ENCODE measurements at regions not wholly inside any gene's neighbourhood (a gene's known extent, or its start where the extent isn't known, plus 50 kb on each side); places are given as distances from the start of the nearest gene placed in this dataset.

DNA sequence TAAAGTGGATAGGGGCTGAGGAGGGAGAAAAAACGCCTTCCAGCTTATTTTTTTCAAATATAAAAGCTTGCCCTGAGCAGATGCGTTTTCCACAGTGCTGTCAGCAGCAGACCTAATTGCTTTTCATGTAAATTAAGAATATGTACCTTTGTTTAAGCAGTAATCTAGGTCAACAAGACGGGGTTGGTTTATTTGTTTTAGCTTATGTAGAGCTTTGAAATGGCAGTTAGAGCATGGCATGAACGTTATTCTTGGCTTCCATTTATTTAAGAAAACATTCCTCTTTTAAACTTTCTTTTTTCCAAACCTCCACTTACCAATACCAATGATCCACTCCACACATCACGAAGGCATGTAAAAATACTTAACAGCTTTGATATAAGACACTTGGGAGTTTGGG, 220.3 kb upstream of the TENM3 start:
- DNase-seq (ENCODE audit: low spot score), result no peak

DNA sequence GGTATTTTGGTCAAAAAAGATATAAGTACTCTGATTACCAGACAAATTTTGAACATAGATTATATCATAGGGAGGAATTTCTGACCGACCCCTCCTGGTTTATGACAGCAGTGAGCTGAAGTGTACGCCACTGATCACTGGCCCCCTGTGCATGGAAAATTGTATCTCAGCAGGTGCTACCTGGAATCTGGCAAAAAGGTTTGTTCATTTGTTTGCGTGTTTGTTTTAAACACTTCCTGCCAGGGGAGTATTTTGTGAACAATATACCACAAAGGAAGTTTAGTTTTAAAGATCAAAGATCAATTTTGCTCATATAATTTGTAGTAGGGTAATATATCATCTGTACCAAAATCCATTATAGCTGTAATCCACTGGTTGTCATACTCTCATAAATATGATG, 219.7 kb upstream of the TENM3 start:
- no peak for DNase-seq (ENCODE audit: low spot score)

GRCh38 chr4:182042945-182043344, 200.3 kb upstream of the TENM3 start:
- DNase-seq (ENCODE audit: low spot score), result no peak

- DNase-seq (ENCODE audit: low spot score), result no peak
Measured at GRCh38 chr4:182048871-182049270, 194.3 kb upstream of the TENM3 start.

- DNase-seq (ENCODE audit: low spot score), result no peak
Measured at GRCh38 chr4:182056866-182057265, 186.3 kb upstream of the TENM3 start.

DNA sequence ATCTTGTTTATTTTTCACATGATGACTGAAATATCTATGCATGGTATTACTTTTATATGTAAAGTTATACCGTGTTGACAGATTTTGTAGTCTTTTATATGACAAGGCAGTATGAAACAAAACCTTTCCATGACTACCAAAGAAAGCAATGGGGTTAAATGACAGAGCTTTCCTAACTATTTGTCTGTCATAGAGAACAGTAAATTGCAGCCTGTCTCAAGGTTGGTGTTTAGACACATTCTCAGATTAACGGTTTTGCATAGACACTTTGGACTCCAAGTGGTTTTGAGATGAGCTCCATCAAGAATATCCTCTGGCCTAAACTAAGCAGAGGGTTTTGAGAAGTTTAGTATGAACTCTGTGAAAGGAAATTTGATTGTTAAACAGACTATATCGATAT, 180.7 kb upstream of the TENM3 start:
- DNase-seq (ENCODE audit: low spot score), result no peak

GRCh38 chr4:182062936-182063335, 180.3 kb upstream of the TENM3 start:
- DNase-seq (ENCODE audit: low spot score), result peak; percentile 57

DNA sequence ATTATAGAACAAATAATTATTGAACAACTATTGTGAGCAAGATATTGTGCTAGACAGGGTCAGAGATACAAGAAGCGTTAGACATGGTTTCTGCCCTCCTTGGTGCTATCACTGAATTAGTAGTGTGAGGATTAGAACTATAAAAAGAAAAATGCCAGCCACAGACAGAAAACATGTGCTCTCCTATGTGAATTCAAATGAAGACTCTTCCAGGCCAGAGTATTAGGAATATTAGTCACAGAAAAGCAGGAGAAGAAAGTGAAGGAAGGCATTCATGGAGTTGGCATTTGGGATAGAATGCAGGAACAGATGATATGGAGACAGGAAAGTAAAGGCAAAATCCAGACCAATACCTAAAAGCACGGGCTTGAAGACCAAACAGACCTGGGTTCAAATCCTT, 179.6 kb upstream of the TENM3 start:
- no peak for DNase-seq (ENCODE audit: low spot score)

DNA sequence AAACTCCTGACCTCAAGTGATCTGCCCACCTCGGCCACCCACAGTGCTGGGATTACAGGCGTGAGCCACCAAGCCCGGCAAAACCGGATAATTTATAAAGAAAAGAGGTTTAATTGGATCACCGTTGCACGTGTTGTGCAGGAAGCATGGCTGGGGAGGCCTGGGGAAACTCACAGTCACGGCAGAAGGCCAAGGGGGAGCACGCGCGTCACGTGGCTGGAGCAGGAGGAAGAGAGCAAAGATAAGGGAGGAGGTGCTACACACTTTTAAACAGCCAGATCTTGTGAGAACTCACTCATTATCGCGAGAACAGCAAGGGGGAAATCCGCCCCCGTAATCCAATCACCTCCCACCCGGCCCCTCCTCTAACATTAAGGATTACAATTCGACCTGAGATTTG, 177.9 kb upstream of the TENM3 start:
- no peak for DNase-seq (ENCODE audit: low spot score)

- no peak for DNase-seq (ENCODE audit: low spot score)
Measured at GRCh38 chr4:182066037-182066436, 177.2 kb upstream of the TENM3 start.

- no peak for DNase-seq (ENCODE audit: low spot score)
Measured at GRCh38 chr4:182067828-182068227, 175.4 kb upstream of the TENM3 start.

DNA sequence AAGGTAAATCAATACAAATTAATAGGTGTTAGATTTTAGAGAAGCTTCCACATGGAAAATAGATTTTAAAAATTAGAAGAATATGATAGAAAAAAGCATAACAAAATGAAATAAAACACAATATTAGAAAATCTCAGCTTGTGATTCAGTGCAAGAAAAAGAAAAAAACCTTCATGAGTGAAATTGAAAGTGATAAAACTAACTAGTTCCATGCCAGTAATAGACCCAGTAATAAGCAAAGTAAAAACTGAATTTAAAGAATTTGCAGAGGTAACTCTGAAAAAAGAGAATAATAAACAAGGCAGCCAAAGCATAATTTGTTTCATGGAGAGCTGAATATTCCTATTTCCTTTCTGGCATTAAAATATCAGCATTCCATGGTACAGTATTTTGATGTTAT, 174.3 kb upstream of the TENM3 start:
- DNase-seq (ENCODE audit: low spot score), result no peak

GRCh38 chr4:182073278-182073677, 169.9 kb upstream of the TENM3 start:
- no peak for DNase-seq (ENCODE audit: low spot score)

DNA sequence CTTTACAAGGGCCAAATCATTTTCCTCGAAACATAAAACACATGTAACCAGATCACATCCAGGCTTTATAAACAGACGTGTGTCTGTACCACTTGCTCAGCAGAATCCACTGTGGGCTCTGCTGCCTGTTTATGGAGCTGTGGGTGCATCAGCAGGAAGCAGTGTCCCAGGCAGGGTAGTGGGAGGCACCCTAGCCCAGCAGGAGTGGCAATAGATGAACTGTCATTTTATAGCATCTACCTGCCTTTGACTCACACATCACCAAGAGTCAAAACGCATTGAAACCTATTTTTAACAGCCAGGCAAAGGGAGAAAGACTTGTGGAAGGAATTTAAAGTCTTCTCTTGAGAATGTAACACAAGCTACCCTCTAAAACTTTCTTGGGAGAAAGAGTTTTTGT, 169.1 kb upstream of the TENM3 start:
- no peak for DNase-seq (ENCODE audit: low spot score)

DNA sequence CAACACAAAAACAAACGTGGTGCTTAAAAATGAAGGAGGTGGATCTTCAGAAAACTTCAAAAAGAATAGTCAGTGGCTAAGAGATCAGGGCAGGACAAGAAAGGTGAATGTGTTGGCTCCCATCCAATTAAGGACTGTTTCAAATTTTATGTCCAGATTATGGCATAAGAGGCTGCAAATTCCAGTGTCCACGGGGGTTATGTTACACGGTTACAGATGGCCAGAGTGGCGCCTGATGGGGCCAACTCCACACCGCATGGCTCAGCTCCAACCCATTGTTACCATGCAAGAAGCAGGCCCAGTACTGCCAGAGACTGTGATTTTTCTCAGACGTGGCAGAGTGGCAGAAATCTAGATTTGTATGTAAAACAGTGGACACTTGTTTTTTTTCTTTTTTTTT, 168.4 kb upstream of the TENM3 start:
- no peak for DNase-seq (ENCODE audit: low spot score)

DNA sequence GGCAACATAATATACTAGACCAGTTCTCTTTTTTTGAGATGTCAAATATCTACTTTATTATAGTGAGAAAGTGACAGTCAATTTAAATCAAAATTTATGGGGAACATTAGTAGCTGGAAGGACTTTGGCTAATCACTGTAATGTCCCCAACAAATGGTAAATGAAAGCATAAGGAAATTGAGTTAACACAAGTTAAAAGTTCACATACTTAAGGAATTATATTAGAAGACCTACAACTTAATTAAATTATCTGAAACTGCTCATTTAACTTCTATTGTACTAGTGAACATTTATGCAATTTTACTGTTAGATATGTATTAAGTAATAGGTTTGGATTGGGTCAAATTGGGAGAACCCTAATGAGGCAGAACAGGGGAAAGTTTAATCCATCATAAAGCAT, 160.3 kb upstream of the TENM3 start:
- no peak for DNase-seq (ENCODE audit: low spot score)

DNA sequence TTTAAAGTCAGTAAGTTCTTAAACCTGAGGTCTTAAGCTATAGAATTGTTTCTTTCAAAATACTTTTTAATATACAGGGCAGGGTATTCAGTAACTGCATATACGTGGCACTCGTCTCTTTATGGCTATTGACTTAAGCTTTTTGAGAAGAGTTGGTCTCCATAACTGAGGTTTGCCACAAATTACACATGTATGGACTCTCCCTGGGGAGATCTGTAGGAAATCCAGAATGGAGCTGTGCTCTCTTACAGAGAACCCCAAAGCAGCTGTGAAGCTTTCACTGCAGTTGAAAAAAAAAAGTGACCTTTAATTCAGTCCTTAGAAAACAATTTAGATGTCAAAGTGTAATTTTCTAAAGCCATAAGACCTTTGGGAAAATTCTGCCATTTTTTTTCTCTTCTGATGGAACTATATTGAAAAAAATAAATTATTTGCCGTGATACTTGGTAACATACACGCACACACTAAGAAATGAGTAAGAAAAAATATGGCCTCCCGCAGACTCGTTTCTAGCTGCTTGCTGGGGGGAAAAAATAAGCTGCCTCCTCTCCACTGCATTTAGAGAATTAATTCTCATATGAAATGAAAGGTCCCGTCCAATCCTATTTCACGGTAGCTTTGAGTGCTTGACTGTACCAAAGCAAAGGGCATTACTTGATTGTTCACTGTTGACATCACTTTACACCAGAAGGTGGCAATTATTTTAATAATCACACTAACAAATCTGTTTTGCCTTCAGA, 159.4 kb upstream of the TENM3 start:
- no peak for DNase-seq (ENCODE audit: low spot score)

DNA sequence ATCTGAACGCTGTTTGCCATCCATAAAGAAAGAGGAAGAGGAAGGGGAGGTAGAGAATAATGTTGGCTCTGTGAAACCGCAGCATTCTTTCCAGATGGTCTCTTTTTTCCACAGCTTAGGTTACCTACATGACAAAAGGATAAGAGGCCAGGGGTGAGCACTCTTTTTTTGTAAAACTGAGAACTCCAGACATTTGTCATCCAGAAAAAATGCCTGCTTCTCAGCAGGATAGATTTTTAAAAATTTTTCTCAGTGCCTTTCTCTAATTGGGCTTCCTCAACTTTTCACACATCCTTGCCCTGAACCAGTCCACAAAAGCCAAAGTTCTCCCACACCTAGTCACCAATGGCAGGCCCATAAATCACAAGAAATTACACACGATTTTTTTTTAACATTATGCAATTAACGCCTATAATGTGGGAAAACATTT, 158.1 kb upstream of the TENM3 start:
- peak; percentile 25 for DNase-seq (ENCODE audit: low spot score)

GRCh38 chr4:182089326-182089725, 153.9 kb upstream of the TENM3 start:
- no peak for DNase-seq (ENCODE audit: low spot score)

DNA sequence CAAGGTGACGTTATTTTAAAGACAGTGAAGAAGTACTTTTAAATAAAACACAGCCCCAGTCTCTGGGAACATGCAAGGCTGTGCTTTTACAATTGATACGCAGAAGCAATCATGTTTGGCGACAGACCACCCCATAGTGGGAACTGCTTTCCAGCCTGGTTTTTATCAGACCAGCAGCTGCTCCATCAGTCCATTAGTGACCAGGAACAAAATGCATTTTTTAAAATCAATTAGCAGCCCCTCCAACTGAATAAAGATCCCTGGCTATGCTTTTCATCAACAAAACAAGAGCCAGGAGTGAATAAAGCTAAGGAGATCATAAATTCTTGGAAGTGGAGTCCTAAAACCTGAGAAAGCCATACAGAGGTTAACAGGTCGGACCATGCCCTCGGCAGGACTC, 153.0 kb upstream of the TENM3 start:
- DNase-seq (ENCODE audit: low spot score), result no peak

DNA sequence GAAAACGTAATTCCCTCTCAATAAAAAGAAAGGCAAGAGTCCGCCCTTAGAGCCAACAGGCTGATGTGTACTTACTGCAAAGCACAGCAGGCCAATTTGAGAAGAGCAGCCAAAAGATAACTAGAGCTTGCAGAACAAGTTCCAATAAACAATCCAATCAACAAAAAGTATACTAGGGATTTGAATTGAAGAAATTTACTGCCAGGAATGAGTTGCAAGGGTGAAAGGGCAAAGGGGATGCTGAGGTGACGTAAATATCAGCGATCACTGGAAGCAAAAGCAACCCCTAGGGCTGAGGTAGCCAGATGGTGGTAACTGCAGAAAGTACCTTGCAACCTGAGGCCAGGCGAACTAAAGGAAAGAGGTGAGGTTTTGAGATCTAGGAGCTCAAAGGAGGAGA, 152.1 kb upstream of the TENM3 start:
- DNase-seq (ENCODE audit: low spot score), result no peak

DNA sequence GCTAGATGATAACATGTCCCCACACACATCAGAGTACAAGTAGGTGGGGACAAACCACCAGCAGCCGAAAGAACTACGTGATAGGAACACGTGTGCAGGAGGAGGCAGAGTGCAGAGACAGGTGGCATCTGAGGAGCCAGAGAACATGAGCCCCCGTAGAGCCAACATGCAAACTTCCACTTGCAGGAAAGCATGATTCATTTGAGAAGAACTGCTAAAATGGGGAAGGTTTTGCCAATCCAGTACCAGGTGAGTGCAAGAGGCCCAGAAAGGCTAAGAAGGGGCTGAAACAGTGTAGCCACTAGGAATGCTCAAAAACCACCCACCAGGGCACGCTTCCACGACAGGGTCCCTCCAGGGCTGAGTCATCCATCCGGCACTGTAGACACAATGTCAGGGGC, 149.8 kb upstream of the TENM3 start:
- no peak for DNase-seq (ENCODE audit: low spot score)

DNA sequence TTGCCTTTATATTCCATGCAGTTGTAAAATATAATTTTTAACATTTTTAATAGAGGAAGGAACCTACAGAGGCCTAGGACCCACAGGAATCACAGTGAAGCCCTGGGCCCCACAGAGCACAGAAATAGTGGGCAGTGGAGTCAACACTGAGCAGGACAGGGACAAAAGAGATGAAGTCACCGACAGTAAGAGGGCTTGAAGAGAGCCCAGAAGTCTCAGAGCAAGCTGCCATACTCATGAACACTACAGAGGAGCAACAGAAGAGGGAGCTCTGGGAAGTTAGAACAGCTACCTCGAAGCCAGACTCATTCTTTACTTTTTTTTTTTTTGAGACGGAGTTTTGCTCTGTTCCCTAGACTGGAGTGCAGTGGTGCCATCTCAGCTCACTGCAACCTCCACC, 149.3 kb upstream of the TENM3 start:
- DNase-seq (ENCODE audit: low spot score), result no peak

DNA sequence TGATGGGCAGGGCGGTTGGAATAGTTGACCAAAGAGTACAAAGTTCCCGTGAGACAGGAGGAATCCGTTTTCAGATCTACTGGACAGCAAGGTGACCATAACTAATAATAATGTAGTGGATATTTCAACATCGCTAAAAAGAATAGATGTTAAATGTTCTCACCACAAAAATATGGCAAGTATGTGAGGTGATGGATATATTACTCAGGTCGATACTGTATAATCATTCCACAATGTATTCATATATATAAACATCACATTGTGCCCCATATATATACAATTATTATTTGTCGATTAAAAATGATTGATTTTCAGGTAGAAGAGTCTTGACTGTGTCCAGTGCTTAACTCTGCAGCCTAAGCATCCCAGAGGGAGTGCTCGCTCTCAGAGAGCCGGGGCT, 141.6 kb upstream of the TENM3 start:
- no peak for DNase-seq (ENCODE audit: low spot score)

DNA sequence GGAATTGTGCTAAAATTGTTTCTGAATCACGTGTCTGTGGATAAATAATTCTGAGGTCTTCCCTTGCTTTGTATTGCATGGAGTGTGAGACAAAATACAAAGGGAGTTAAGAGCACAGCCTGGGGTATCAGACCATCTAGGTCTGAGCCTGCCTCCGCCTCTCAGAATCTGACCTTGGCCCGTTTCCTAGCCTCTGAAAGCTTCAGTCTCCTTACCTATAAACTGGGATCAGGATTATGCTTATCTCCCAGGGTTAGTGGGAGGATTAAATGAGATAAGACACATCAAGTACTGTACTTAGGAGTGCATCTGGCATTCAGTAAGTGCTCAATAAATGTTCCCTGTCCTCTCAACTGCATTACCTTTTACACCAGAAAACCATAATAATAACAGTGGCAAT, 140.6 kb upstream of the TENM3 start:
- DNase-seq (ENCODE audit: low spot score), result no peak

Data from AG08395 (cell line).